Activated CD4-positive, alpha-beta T cell treated with anti-CD3 and anti-CD28 coated beads, Interleukin-2, amount 10 ng/mL, durations not matched to agents 24 days and 14 days (primary cell): ENCODE measurements at regions not wholly inside any gene's neighbourhood (a gene's known extent, or its start where the extent isn't known, plus 50 kb on each side); places are given as distances from the start of the nearest gene placed in this dataset.

Experiments
- DNase-seq: peaks from one replicate; pipeline ENCODE4 v3.0.0; 2022
- H3K27ac Mint-ChIP-seq: one replicate; pipeline ENCODE4 v1.8.0; 2022; ENCODE audit warnings: mild to moderate bottlenecking, mixed read lengths
- H3K27me3 Mint-ChIP-seq: one replicate; pipeline ENCODE4 v1.8.0; 2022; ENCODE audit warnings: mixed read lengths
- H3K36me3 Mint-ChIP-seq: one replicate; pipeline ENCODE4 v1.8.0; 2022; ENCODE audit warnings: low read depth, mild to moderate bottlenecking, mixed read lengths
- H3K4me1 Mint-ChIP-seq: one replicate; pipeline ENCODE4 v1.8.0; 2021; ENCODE audit warnings: mixed read lengths
- H3K4me3 Mint-ChIP-seq: one replicate; pipeline ENCODE4 v1.8.0; 2022; ENCODE audit warnings: mild to moderate bottlenecking, moderate library complexity, mixed read lengths
- H3K9me3 Mint-ChIP-seq: one replicate; pipeline ENCODE4 v1.8.0; 2021; ENCODE audit warnings: mixed read lengths
- intact Hi-C: fragments of 100-400 bp; cut with micrococcal nuclease; formaldehyde crosslinking; loops from one replicate; pipeline ENCODE4 v1.15.1; 2023

DNA sequence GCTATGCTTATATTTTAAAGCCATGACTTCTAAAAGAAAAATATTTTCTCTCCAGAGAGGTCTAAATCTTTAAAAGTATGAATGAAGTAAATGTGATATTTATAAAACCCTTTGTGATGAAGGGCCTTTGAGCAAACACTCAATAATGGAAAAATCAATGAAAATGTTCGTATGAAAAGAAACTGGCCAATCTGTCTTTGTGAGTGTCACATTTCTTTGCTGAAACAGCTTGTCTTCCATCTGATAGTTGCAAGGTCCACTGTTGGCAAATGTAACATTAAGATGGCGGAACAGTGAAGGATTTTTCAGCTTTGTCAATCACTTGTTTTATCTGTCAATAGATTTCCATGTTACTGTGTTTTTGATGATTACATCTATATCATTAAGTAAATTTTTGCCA is 162.9 kb upstream of the GATA6 start:
- no peaks in the 10 kb centered on the region for H3K27me3 Mint-ChIP-seq
- peaks cover 3% of the 10 kb centered on the region for H3K9me3 Mint-ChIP-seq
- H3K4me1 Mint-ChIP-seq: no peaks in the 10 kb centered on the region
- H3K27ac Mint-ChIP-seq: no peak overlapping the region
- intact Hi-C loops: no loop called here
- no peaks in the 10 kb centered on the region for H3K36me3 Mint-ChIP-seq
- DNase-seq: no peak
- no peak overlapping the region for H3K4me3 Mint-ChIP-seq

DNA sequence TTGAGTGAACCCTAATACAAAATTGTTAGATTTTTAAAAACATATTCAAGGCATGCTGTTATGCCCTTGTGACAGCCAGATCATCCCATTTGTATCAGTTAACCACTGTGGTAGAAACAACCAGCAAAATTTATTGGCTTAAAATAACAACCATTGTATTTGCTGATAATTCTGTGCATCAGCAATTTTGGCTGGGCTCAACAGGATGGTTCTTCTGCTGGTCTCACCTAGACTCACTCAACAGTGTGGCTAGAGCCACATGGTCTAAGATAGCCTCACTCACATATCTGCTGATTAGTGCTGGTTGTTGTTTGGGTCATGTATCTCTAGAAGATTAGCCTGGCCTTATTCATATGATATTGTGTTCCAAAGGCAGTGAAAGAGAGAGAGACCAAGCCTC is 160.1 kb upstream of the GATA6 start:
- no peaks in the 10 kb centered on the region for H3K36me3 Mint-ChIP-seq
- H3K9me3 Mint-ChIP-seq: peaks cover 3% of the 10 kb centered on the region
- no peak overlapping the region for H3K27ac Mint-ChIP-seq
- no peak overlapping the region for H3K4me3 Mint-ChIP-seq
- intact Hi-C loops: no loop called here
- DNase-seq: no peak
- no peaks in the 10 kb centered on the region for H3K27me3 Mint-ChIP-seq
- H3K4me1 Mint-ChIP-seq: no peaks in the 10 kb centered on the region

DNA sequence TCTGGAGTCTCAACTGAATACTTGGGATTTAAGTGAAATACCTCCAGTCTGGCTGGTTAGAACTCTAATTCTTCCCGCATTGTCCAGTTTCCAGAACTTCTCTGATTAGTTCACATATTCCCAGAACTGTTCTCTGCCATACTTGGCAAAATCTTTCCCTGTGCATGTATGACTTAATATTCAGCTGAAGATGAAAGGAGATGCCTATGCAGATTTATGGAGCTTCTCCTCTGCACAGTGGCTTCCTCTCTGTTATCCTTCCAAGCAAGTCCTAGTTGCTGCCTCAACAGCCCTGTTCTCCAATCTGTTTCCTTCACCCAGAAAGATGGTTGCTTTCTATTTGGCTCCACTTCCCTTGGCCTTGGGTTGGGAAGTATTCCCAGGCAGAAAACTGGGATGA is 155.4 kb upstream of the GATA6 start:
- no peak overlapping the region for H3K27ac Mint-ChIP-seq
- DNase-seq: no peak
- no peak overlapping the region for H3K4me3 Mint-ChIP-seq
- peaks cover 1% of the 10 kb centered on the region for H3K9me3 Mint-ChIP-seq
- H3K27me3 Mint-ChIP-seq: no peaks in the 10 kb centered on the region
- intact Hi-C loops: no loop called here
- H3K4me1 Mint-ChIP-seq: no peaks in the 10 kb centered on the region
- no peaks in the 10 kb centered on the region for H3K36me3 Mint-ChIP-seq

DNA sequence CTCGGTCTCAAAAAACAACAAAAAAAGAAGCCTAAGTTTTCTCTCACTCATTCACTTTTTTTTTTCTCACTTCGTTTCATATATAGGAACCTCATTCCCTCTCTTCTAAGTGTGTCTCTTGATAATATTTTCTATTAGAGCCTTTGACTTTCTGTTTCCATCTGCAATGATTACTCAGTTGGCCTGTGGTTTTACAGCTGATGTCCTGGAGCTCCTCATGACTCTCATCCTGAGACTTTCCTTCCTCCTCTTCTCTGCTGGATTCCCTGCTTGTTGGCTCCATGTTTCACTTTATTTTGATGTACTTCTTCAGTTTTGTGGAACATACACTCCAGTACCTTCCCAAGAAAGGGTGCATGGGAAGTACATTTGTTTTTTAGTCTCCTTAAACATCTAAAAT is 154.2 kb upstream of the GATA6 start:
- H3K4me3 Mint-ChIP-seq: no peak overlapping the region
- no peaks in the 10 kb centered on the region for H3K27me3 Mint-ChIP-seq
- intact Hi-C loops: no loop called here
- no peaks in the 10 kb centered on the region for H3K36me3 Mint-ChIP-seq
- DNase-seq: no peak
- no peak overlapping the region for H3K27ac Mint-ChIP-seq
- H3K9me3 Mint-ChIP-seq: no peaks in the 10 kb centered on the region
- H3K4me1 Mint-ChIP-seq: no peaks in the 10 kb centered on the region

DNA sequence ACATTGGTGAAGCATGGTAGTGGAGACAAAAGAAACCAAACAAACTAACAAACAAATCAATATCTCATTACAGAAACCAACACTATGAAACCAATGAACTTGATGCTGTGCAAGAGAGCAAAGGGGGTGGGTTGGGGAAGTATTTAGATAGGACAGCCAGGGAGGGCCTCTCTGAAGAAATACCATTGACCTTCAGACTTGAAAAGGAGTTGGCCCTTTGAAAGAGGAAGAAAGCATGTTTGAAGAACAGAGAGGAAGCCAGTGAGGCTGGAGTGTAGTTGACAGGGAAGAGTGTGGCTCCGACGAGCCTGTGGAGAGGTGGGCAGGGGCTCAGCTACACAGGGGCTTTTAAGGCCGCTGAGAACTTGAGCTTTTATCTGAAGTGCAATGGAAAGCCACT is 151.0 kb upstream of the GATA6 start:
- H3K27ac Mint-ChIP-seq: no peak overlapping the region
- no peaks in the 10 kb centered on the region for H3K36me3 Mint-ChIP-seq
- no peaks in the 10 kb centered on the region for H3K27me3 Mint-ChIP-seq
- H3K4me1 Mint-ChIP-seq: no peaks in the 10 kb centered on the region
- DNase-seq: no peak
- intact Hi-C loops: no loop called here
- no peaks in the 10 kb centered on the region for H3K9me3 Mint-ChIP-seq
- H3K4me3 Mint-ChIP-seq: no peak overlapping the region

DNA sequence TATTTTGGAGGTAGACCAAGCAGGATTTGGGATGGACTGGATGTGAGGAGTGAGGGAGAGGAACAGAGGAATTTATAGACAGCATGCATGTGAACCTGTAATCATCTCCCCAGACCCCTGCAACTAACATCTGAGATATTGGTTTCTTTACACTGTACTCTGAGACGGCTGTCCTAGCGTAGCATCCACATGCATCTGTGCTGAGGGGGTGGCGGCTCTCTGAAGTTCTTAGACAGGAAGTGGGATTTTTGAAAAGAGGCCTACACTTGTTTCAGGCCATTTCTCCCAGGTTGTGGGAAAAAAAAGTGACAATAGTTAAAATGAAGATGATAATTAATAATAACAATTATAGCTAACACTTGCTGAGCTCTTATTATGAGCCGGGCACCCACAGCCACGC is 150.2 kb upstream of the GATA6 start:
- DNase-seq: no peak
- Mint-ChIP-seq H3K4me1 (no peaks in the 10 kb centered on the region), H3K27me3 (no peaks in the 10 kb centered on the region), H3K9me3 (no peaks in the 10 kb centered on the region), H3K4me3 (no peak overlapping the region), H3K36me3 (no peaks in the 10 kb centered on the region), H3K27ac (no peak overlapping the region)
- intact Hi-C loops: no loop called here

DNA sequence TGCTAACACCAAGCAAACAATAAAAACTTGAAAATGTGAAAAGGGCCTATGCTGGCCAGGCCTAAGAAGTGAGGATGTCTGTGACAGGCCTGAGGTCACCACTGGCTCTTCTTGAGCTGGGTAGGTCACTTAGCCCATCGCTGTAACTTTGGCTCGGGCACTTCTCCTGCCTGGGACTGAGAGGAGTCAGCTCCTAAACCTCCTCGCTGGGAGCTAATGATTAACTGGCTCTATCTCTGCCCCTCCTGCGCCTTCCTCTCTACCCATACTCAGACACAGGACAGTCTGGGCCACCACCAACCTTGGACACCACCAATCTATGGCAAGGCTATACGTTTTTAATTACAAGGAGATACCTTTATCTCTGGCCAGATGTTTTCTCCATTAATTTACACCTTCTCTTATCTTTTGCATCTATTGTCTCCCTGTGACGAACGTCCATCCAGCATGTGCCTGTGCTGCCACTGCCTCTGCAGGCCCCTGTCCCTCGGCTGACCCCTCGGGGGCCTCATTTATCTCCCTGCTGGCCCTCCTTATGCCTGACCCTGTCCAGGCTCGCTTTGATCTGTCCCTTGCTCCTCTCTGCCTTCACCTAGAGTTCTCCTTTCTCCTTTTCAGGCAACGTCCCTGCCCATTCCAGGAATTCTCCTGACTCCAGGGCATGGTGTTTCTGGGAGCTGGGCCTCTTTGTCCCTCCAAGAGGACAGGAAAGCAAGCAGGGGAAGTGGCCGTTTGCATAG is 149.1 kb upstream of the GATA6 start:
- H3K36me3 Mint-ChIP-seq: no peaks in the 10 kb centered on the region
- no peak overlapping the region for H3K27ac Mint-ChIP-seq
- no peak overlapping the region for H3K4me3 Mint-ChIP-seq
- intact Hi-C loops: no loop called here
- no peaks in the 10 kb centered on the region for H3K4me1 Mint-ChIP-seq
- H3K27me3 Mint-ChIP-seq: no peaks in the 10 kb centered on the region
- no peaks in the 10 kb centered on the region for H3K9me3 Mint-ChIP-seq
- no peak for DNase-seq

DNA sequence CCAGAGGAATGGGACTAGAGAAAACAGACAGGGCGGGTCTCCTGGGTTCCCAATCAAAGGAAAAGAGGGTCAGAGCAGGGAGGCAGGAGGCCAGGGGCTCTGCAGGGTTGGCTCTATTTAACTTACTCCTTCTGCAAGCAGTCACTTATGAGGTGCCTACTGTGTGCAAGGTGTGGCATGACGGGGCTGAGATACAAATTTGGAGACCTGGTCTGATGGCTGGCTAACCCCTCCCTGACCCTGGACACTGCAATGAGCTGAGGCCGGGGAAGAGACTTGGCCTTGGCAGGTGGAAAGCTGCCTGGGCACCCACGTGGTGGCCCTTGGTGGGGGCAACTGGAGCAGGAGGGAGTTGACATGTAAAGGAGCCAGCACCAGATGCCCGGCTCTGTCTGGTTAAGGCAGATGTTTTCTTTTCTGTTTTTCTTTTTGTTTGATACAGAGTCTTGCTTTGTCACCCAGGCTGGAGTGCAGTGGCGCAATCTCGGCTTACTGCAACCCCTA is 148.5 kb upstream of the GATA6 start:
- intact Hi-C loops: no loop called here
- Mint-ChIP-seq H3K9me3 (no peaks in the 10 kb centered on the region), H3K36me3 (no peaks in the 10 kb centered on the region), H3K4me1 (no peaks in the 10 kb centered on the region), H3K27ac (no peak overlapping the region), H3K27me3 (no peaks in the 10 kb centered on the region), H3K4me3 (no peak overlapping the region)
- DNase-seq: no peak

DNA sequence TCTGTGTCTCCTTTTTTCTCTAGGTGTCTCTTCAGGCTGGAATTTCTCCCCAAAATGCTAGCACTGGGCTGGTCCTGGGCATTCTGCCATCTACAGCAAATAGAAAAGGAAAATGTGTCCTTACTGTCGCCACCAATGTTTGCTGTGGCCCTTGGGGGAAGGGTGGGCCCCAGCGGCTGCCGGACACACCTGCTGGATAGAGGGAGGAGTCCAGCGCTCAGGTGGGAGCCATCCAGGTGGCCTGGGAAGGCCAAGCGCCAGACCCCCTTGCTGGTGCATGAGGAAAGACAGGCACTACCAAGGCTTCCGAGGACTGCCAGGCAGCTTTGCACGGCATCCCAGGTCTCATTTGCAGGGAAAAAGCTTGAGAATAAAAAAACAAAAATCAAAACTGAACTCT is 147.7 kb upstream of the GATA6 start:
- Mint-ChIP-seq H3K9me3 (no peaks in the 10 kb centered on the region), H3K27me3 (no peaks in the 10 kb centered on the region), H3K36me3 (no peaks in the 10 kb centered on the region), H3K4me1 (no peaks in the 10 kb centered on the region), H3K4me3 (no peak overlapping the region), H3K27ac (no peak overlapping the region)
- intact Hi-C loops: no loop called here
- DNase-seq: no peak

DNA sequence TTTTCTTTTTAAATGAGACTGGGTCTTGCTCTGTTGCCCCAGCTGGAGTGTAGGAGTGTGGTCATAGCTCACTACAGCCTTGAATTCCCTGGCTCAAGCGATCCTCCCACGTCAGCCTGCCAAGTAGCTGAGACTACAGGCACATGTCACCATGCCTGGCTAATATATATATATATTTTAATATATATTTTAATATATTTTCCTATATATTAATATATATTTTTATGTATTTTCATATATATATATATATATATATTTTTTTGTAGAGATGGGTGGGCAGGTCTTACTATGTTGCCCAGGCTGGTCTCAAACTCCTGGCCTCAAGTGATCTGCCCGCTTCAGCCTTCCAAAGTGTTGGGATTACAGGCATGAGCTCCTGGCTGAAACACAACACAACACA is 144.5 kb upstream of the GATA6 start:
- no peaks in the 10 kb centered on the region for H3K4me1 Mint-ChIP-seq
- H3K27ac Mint-ChIP-seq: no peak overlapping the region
- H3K9me3 Mint-ChIP-seq: no peaks in the 10 kb centered on the region
- H3K27me3 Mint-ChIP-seq: no peaks in the 10 kb centered on the region
- intact Hi-C loops: no loop called here
- H3K4me3 Mint-ChIP-seq: no peak overlapping the region
- DNase-seq: no peak
- no peaks in the 10 kb centered on the region for H3K36me3 Mint-ChIP-seq

DNA sequence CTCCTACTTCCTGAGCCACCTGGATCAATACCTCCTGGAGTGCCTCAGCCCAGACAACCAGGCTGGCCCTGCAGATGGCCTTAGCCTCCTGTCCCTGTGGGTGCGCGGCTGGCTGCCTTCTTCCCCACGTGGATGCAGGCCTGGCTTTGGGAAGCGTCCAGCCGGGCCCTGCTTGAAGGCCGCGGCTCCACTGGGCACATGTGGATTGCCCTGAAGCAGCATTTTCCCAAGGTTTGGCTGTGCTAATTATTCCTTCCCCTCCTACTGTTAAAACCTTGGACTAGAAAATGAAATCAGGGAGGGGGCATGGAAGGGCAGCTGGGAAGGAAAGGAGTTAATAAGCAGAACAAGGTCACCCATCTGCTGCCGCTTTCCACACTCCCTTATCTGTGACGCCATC is 143.0 kb upstream of the GATA6 start:
- Mint-ChIP-seq H3K36me3 (no peaks in the 10 kb centered on the region), H3K27me3 (no peaks in the 10 kb centered on the region), H3K4me3 (no peak overlapping the region), H3K27ac (no peak overlapping the region), H3K4me1 (no peaks in the 10 kb centered on the region), H3K9me3 (no peaks in the 10 kb centered on the region)
- no peak for DNase-seq
- intact Hi-C loops: no loop called here

DNA sequence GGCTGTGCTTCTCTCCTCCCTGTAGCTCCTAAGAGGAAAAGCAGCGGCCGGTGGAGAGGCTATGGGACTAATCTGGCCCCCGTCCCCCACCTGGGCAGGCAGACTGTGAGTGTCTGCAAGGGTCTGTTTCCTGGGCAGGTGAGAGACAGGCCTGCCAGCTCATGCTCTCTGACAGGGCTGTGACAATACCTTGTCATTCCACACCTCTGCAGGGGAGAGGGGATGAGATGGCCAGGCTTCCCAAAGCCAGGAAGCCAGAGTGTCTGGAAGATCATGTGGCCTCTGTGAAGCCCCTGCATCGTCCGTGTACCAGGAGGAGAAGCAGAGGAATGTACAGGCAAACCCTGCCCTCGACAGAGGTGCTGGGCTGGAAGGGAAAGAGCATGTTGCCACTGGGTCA is 142.5 kb upstream of the GATA6 start:
- Mint-ChIP-seq H3K27me3 (no peaks in the 10 kb centered on the region), H3K4me3 (no peak overlapping the region), H3K9me3 (no peaks in the 10 kb centered on the region), H3K27ac (no peak overlapping the region), H3K4me1 (no peaks in the 10 kb centered on the region), H3K36me3 (no peaks in the 10 kb centered on the region)
- no peak for DNase-seq
- intact Hi-C loops: no loop called here

DNA sequence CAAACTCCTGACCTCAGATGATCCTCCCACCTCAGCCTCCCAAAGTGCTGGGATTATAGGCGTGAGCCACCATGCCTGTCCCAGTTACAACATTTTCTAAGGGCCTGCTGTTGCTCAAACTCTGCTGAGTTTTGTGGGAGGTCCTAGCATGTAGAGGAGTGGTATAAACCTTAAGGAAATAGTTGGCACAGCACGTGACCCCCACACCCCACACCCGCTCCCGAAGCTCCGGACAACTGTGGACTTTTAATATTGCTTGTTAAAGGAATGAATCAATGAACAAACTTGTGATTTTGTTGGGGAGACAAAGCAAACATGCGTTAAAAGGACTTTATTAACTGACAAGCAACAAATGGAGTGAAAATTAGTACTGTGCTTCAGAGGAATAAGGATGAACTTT is 137.8 kb upstream of the GATA6 start:
- no peaks in the 10 kb centered on the region for H3K36me3 Mint-ChIP-seq
- H3K9me3 Mint-ChIP-seq: no peaks in the 10 kb centered on the region
- H3K27me3 Mint-ChIP-seq: no peaks in the 10 kb centered on the region
- H3K4me1 Mint-ChIP-seq: no peaks in the 10 kb centered on the region
- no peak for DNase-seq
- no peak overlapping the region for H3K4me3 Mint-ChIP-seq
- intact Hi-C loops: no loop called here
- H3K27ac Mint-ChIP-seq: no peak overlapping the region

DNA sequence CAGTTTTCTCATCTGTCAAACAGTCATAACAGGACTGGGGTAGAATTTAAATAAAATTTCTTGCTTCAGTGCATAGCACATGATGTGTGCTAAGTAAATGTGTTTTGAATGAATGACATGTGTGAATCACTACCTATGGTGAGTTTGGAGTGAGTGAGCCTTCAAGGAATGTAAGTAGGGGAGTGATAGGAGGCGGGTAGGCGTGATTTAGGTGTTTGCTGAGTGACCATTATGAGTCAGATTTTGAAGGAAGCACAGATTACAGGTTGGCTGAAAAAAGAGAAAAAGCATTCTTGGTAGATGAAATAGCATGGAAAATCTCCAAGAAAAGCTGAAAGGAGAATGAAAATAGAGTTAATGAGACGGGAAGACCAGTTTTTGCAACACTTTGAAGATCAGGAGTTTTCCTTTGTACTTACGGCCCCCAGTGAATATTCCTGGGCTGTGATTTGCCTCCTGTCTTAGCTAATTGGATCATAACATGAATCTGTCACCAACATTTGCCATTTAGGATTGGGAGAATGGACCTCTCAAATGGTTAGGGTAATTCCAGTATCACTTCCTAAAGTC is 136.9 kb upstream of the GATA6 start:
- no peak overlapping the region for H3K27ac Mint-ChIP-seq
- no peaks in the 10 kb centered on the region for H3K27me3 Mint-ChIP-seq
- no peak for DNase-seq
- intact Hi-C loops: no loop called here
- no peaks in the 10 kb centered on the region for H3K4me1 Mint-ChIP-seq
- no peaks in the 10 kb centered on the region for H3K9me3 Mint-ChIP-seq
- no peaks in the 10 kb centered on the region for H3K36me3 Mint-ChIP-seq
- H3K4me3 Mint-ChIP-seq: no peak overlapping the region

DNA sequence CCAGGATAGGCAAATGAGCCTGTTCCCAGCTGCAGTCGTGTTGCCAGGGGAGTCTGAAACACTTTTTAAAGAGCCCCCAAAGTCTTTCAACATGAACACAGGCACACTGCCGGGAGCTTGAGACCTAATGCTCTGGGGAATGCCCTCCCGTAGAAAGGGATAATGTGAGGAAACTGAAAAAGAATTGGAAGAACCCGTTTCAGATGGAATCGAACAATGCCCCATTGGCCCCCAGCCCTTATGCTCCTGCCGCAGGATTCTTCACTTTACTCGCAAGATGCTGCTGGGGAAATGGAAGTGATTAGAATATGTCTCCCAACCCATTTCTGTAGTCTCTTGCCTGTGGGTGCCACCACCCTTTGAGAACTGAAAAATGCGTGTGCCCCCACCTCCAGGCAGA is 136.3 kb upstream of the GATA6 start:
- no peak overlapping the region for H3K27ac Mint-ChIP-seq
- intact Hi-C loops: no loop called here
- no peaks in the 10 kb centered on the region for H3K4me1 Mint-ChIP-seq
- no peaks in the 10 kb centered on the region for H3K36me3 Mint-ChIP-seq
- H3K27me3 Mint-ChIP-seq: no peaks in the 10 kb centered on the region
- H3K4me3 Mint-ChIP-seq: no peak overlapping the region
- no peaks in the 10 kb centered on the region for H3K9me3 Mint-ChIP-seq
- no peak for DNase-seq
